DMS79 (cell line): ENCODE measurements at regions not wholly inside any gene's neighbourhood (a gene's known extent, or its start where the extent isn't known, plus 50 kb on each side); places are given as distances from the start of the nearest gene placed in this dataset.

ENCODE experiments used
- DNase-seq: peaks from one replicate; lab custom pipeline; 2025; lab: John Stamatoyannopoulos, UW

GRCh38 chr1:55931081-55931940 lies 648.1 kb downstream of the PLPP3 start:
- DNase-seq, result no peak

GRCh38 chr1:55929652-55930051 lies 649.7 kb downstream of the PLPP3 start:
- no peak for DNase-seq

GRCh38 chr1:55928576-55928975 lies 650.8 kb downstream of the PLPP3 start:
- no peak for DNase-seq

- no peak for DNase-seq
Observed at GRCh38 chr1:55927702-55928290, 651.6 kb downstream of the PLPP3 start.

- no peak for DNase-seq
Observed at GRCh38 chr1:55926906-55927471, 652.4 kb downstream of the PLPP3 start.

GRCh38 chr1:55916907-55917306 lies 662.5 kb downstream of the PLPP3 start:
- no peak for DNase-seq

- DNase-seq, result no peak
Observed at GRCh38 chr1:55916481-55916880, 662.9 kb downstream of the PLPP3 start.

GRCh38 chr1:55913565-55913964 lies 665.8 kb downstream of the PLPP3 start:
- no peak for DNase-seq

GRCh38 chr1:55912438-55912837 lies 666.9 kb downstream of the PLPP3 start:
- DNase-seq, result no peak

- DNase-seq, result no peak
Observed at GRCh38 chr1:55904541-55904940, 674.8 kb downstream of the PLPP3 start.

GRCh38 chr1:55898181-55898580 lies 681.2 kb downstream of the PLPP3 start:
- no peak for DNase-seq

GRCh38 chr1:55896210-55896609 lies 681.0 kb upstream of the USP24 start:
- DNase-seq, result no peak

GRCh38 chr1:55894521-55894920 lies 679.4 kb upstream of the USP24 start:
- no peak for DNase-seq

- no peak for DNase-seq
Observed at GRCh38 chr1:55893155-55893554, 678.0 kb upstream of the USP24 start.

GRCh38 chr1:55888685-55889317 lies 673.6 kb upstream of the USP24 start:
- no peak for DNase-seq

- no peak for DNase-seq
Observed at GRCh38 chr1:55886856-55887712, 671.9 kb upstream of the USP24 start.

GRCh38 chr1:55885619-55886018 lies 670.5 kb upstream of the USP24 start:
- no peak for DNase-seq

GRCh38 chr1:55882931-55883330 lies 667.8 kb upstream of the USP24 start:
- DNase-seq, result no peak

GRCh38 chr1:55879346-55879745 lies 664.2 kb upstream of the USP24 start:
- no peak for DNase-seq

- no peak for DNase-seq
Observed at GRCh38 chr1:55877437-55878232, 662.5 kb upstream of the USP24 start.
